ENCODE measurements at regions not wholly inside any gene's neighbourhood (a gene's known extent, or its start where the extent isn't known, plus 50 kb on each side); places are given as distances from the start of the nearest gene placed in this dataset.
"Not testable (repeated sequence)": the region's sequence is repeated elsewhere in the genome, so short reads cannot be mapped to it uniquely, and the experiment has no call there.

GRCh38 chr2:122023059-122023864, 267.8 kb downstream of the TSN start:
- no peak for DNase-seq

- no peak for DNase-seq
Measured at GRCh38 chr2:122027510-122028217, 272.2 kb downstream of the TSN start.

DNA sequence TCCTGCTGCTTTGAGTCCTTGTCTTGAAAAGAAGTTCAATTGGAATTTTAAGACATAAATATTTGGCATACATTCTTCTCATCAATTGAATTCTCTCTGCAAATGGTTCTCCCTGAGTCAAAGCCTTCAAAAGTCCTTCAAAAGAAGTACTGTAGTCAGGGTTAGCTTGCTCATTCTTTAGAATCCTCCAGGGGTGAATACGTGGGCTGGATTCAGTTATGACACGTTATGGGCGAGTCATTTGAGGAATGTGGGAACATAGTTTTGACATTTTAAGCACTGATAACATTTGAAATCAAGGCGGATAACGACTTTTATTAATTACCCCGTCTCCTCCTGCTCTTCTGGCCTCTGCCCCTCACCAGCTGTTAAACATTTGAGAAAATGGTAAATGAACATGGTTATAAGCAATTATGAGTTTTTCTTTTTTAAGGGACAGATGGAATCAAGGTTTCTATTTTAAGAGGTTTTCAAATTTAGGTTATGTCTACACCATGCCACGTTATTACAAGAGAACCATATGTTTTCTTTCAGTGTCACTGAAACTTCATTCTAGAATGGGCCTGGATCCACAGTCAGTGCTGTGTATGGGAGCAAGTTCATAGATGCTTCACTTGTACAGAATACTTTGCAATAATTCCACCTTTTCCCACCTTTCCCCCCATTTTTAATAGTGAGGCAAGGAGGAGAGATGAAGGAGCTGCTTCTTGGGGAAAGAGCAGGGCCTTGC, 273.1 kb downstream of the TSN start:
- DNase-seq = no peak

- DNase-seq = no peak
Measured at GRCh38 chr2:122029456-122029855, 274.0 kb downstream of the TSN start.

- no peak for DNase-seq
Measured at GRCh38 chr2:122029945-122030344, 274.5 kb downstream of the TSN start.

DNA sequence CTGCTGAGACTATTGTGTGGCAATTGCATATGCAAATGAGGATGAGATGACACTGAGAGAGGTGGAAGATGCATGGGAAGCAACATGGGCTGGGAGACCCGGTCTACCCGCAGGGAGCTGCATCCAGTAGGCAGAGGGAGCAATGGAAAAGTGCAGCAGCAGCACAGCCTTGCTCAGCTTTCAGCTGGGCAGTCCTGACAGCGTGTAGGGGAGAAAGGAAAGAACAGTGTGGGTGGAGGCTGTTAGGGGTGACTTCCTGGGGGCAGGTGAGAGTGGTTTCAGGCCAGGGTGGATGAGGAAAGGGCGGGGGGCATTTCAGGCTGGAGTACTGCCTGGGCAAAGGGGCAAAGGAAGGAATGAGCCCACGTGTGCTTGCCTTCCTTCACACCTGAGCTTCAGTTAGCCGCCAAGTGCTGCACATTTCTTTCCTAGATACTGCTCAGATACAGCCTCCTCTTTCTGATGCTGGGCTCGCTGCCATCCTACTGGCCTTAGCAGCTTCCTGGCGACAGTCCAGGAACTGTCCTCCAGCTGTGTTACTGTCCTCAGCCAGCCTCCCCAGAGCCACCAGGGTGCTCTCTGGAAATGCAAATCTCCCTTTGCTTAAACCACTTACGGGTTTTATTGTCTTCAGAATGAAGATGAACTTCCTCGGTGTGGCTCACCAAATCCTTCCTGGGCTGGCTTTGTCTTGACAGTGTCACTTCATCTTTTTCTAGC, 276.3 kb downstream of the TSN start:
- no peak for DNase-seq

DNA sequence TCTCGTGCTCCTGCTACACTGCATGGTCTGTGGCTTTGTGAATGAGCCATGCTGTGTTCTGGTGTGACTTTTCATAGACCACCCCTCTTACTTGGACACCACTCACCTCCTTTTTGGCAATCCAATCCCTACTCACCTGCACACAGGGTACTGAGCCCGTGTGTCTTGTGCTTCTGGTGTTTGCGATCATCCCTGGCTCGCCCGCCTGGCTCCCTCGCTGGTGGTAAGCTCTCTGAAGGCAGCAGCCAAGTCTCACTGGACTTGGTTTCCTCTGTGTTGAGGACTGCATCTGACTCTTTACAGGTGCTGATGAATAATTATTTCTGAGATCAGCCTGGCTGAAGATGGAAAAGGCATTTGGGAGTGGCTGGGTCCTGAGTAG, 276.8 kb downstream of the TSN start:
- DNase-seq = no peak

DNA sequence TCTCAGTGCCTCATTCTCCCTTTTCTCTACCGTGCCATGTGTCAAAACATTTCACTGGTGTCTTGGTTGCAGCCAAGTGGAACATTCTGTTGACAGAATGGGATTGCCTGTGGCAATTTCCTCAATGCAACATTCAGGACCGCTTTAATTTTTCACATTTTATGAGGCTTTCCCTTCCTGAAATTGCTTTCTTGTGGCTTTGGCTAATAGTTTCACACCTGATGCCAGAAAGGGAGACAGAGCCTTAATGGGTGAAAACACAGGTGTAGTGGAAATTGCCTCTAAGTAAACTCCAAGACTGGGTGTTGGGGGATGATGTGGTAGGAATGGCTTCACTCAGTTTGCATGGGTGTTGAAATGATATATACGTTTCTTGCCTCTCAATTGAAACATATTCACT, 278.3 kb downstream of the TSN start:
- no peak for DNase-seq

GRCh38 chr2:122034344-122034743, 278.9 kb downstream of the TSN start:
- no peak for DNase-seq

DNA sequence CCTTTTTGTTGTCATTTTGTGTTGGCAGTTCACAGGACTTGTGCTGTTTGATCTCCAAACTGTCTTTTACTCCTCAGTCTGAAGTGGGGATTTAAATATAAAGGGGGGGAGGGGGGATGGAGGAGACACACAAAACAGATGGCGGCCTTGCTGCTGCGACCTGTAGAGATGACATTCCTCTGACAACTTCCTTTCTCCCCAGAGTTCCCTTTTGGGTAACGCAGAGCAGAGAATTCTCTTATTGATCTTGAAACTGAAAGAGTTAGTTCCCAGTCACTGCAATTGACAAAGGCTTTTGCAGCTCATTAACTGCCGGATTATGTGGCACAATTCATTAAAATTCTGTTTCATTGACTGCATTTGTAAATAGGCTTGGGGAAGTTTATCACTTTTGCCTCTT, 279.3 kb downstream of the TSN start:
- no peak for DNase-seq

GRCh38 chr2:122038816-122039215, 283.4 kb downstream of the TSN start:
- DNase-seq = not testable (repeated sequence)

- DNase-seq = no peak
Measured at GRCh38 chr2:122041455-122041854, 286.0 kb downstream of the TSN start.

GRCh38 chr2:122051659-122052058, 296.2 kb downstream of the TSN start:
- DNase-seq = not testable (repeated sequence)

DNA sequence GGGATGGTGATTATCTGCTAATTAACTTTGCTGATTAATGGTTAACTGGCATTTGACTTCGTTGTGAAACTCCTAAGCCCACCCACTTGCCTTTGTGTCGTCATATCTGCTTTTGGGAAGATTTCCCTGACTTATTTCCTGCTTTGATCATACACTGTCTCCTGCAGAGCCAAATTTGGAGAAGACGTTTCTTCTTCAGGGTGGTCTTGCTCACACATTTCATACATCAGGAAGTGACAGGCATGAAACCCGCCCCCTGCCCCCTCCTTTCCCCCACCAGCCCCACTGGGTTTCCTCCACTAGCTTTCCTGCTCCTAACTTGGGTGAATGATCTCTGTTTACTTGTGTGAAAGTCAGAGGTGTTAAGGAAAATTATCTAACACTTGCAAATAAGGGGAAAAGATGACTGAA, 300.1 kb downstream of the TSN start:
- DNase-seq = no peak

- DNase-seq = no peak
Measured at GRCh38 chr2:122056853-122057252, 301.4 kb downstream of the TSN start.

DNA sequence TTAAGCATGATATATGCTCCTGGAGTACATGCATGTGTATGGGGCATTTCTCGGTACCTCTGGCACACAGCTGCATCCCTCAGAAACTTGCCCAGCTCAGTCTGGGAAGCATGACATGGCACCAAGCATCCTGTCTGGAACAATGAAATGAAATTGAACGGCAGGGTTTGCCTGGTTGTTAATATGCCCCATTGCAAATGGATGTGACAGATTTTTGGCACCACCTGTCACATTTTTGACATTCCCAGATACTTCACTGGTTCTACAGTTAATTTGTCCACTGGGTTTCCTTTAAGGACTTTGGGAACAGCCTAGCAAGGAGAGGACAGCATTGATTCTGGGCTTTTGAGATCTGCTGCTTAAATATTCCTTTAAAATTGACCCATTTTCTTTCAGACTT, 305.8 kb downstream of the TSN start:
- no peak for DNase-seq

DNA sequence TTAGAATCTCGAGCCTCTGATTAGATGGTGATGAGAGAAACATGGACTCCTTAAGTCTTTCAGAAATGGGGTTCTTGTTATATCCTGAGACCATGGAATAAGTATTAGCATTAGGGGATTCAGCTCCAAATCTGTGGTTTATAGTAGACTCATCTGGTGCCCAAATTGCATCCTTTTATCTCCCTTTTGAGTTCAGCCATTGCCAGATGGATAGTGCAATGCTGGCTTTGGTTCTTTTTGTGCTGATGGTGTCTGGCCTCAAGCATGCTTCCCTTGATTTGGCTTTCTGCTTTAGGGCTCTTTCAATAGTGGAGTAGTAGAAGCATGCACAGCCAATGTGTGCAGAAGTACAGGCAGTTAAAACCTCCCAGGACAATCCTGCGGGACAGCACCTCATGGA, 306.4 kb downstream of the TSN start:
- no peak for DNase-seq

GRCh38 chr2:122062506-122062905, 307.1 kb downstream of the TSN start:
- no peak for DNase-seq

DNA sequence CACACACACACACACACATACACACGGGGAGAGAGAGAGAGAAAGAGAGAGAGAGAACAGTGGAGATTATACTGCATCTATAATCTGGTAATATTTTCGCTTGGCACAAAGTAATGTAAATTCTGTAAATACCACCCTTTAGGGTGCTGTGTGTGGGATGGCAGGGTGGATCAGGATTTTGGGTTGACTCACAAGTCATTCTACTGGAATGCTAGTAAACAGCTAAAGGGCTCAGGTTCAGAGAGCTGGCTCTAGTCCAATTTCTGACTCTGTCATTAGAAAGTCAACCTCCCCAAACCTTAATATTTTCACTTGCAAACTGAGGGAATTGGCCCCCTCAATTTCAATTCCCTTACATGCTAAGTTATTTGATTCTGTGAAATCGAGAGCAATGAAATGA, 308.3 kb downstream of the TSN start:
- DNase-seq = no peak

GRCh38 chr2:122070241-122070731, 314.8 kb downstream of the TSN start:
- DNase-seq = no peak

DNA sequence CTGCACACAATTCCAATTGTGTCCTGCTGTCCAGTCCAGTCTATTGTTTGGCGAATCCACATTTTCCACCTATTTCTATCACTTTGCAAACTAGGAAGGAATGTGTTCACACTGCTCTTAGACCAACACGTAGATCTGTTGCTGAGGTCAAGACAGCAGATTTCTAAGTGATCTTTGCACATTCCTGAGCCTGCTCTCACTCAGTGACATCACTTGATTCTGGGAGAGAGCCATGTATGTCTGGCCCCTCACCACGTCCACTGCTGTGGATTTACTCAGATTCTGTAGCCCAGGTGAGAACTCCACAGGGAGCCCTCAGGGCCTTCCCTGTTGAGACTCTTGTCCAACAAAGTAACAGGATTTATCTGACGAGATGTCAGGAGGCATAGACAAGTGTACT, 317.2 kb downstream of the TSN start:
- no peak for DNase-seq

GRCh38 chr2:122074201-122074600, 318.8 kb downstream of the TSN start:
- DNase-seq = no peak

GRCh38 chr2:122075381-122075780, 319.9 kb downstream of the TSN start:
- DNase-seq = no peak

All from activated CD4-positive, alpha-beta T cell treated with anti-CD3 and anti-CD28 coated beads, Interleukin-2, amount 50 U/mL, for 48 hours (primary cell).